NOMO-1 treated with DMSO at 0.1 percent for 48 hours (cell line): ENCODE measurements at regions not wholly inside any gene's neighbourhood (a gene's known extent, or its start where the extent isn't known, plus 50 kb on each side); places are given as distances from the start of the nearest gene placed in this dataset.
"Not testable (repeated sequence)": the region's sequence is repeated elsewhere in the genome, so short reads cannot be mapped to it uniquely, and the experiment has no call there.

Experiments used
- DNase-seq: peaks from one replicate; lab custom pipeline; 2025; ENCODE audit not compliant: unreplicated experiment; lab: John Stamatoyannopoulos, UW

GRCh38 chr12:83318386-83319098 lies 631.8 kb downstream of the TMTC2 start:
- peak; percentile 46 for DNase-seq

GRCh38 chr12:83317595-83317994 lies 630.9 kb downstream of the TMTC2 start:
- DNase-seq, result no peak

GRCh38 chr12:83313827-83314226 lies 627.1 kb downstream of the TMTC2 start:
- DNase-seq, result no peak

GRCh38 chr12:83313322-83313721 lies 626.6 kb downstream of the TMTC2 start:
- DNase-seq, result no peak

GRCh38 chr12:83276904-83277303 lies 590.2 kb downstream of the TMTC2 start:
- DNase-seq, result no peak

- no peak for DNase-seq
These were observed 584.5 kb downstream of the TMTC2 start for GRCh38 chr12:83271201-83271600.

- DNase-seq, result no peak
These were observed 579.1 kb downstream of the TMTC2 start for GRCh38 chr12:83265808-83266207.

- no peak for DNase-seq
These were observed 575.3 kb downstream of the TMTC2 start for GRCh38 chr12:83261998-83262397.

- not testable (repeated sequence) for DNase-seq
These were observed 573.4 kb downstream of the TMTC2 start for GRCh38 chr12:83260126-83260525.

- no peak for DNase-seq
These were observed 571.0 kb downstream of the TMTC2 start for GRCh38 chr12:83257726-83258125.

GRCh38 chr12:83256562-83256961 lies 569.9 kb downstream of the TMTC2 start:
- DNase-seq, result no peak

- DNase-seq, result no peak
These were observed 564.2 kb downstream of the TMTC2 start for GRCh38 chr12:83250866-83251265.

- DNase-seq, result no peak
These were observed 558.5 kb downstream of the TMTC2 start for GRCh38 chr12:83245156-83245555.

GRCh38 chr12:83244001-83244400 lies 557.3 kb downstream of the TMTC2 start:
- DNase-seq, result no peak

- not testable (repeated sequence) for DNase-seq
These were observed 547.3 kb downstream of the TMTC2 start for GRCh38 chr12:83233987-83234386.

- not testable (repeated sequence) for DNase-seq
These were observed 540.3 kb downstream of the TMTC2 start for GRCh38 chr12:83226960-83227359.

- no peak for DNase-seq
These were observed 539.1 kb downstream of the TMTC2 start for GRCh38 chr12:83225806-83226205.

- DNase-seq, result peak; percentile 86
These were observed 537.3 kb downstream of the TMTC2 start for GRCh38 chr12:83224012-83224411.

- no peak for DNase-seq
These were observed 534.1 kb downstream of the TMTC2 start for GRCh38 chr12:83220774-83221173.

- DNase-seq, result no peak
These were observed 529.5 kb downstream of the TMTC2 start for GRCh38 chr12:83216230-83216629.

GRCh38 chr12:83214185-83214584 lies 527.5 kb downstream of the TMTC2 start:
- no peak for DNase-seq

GRCh38 chr12:83210933-83211332 lies 524.2 kb downstream of the TMTC2 start:
- DNase-seq, result no peak

- DNase-seq, result no peak
These were observed 512.4 kb downstream of the TMTC2 start for GRCh38 chr12:83199069-83199468.
